ENCODE measurements at regions not wholly inside any gene's neighbourhood (a gene's known extent, or its start where the extent isn't known, plus 50 kb on each side); places are given as distances from the start of the nearest gene placed in this dataset.

GRCh38 chr12:24535334-24536069, 413.4 kb downstream of the BCAT1 start:
- no peak for TF ChIP-seq SP1 (IDR thresholded peaks at IDR 0.05)
- TF ChIP-seq FOXM1 (IDR thresholded peaks at IDR 0.05; ENCODE audit: borderline replicate concordance), result no peak
- TF ChIP-seq BHLHE40 (IDR thresholded peaks at IDR 0.05; ENCODE audit: borderline replicate concordance), result no peak
- TF ChIP-seq FOXK2 (IDR thresholded peaks at IDR 0.05), result no peak
- no peak for TF ChIP-seq ARNT (IDR thresholded peaks at IDR 0.05)
